ENCODE measurements at regions not wholly inside any gene's neighbourhood (a gene's known extent, or its start where the extent isn't known, plus 50 kb on each side); places are given as distances from the start of the nearest gene placed in this dataset.

DNA sequence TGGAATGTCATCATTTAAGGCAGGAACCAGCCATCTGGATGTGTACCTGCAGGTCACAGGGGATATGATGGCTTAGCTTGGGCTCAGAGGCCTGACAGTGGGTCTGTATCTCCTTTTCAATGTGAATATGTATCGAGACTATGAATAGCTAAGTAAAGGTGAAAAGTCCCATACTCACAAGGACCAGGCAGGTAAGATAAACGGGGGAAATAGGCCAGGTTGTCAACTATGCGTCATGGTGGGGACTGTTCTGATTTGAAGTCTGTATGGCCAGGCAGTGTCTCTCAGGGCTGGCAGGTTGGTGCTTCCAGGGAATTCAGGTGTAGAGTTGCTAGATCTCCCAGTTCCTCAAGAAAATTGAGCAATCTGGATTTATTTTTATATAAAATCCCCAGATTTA is 987.9 kb upstream of the WWC1 start:
- Histone ChIP-seq H3K9me3 (ENCODE audit: low read length) (no peaks in the 10 kb centered on the region), H3K9me2 (ENCODE audit: low read depth, low read length) (no peaks in the 10 kb centered on the region), H3K27ac (ENCODE audit: low read depth, low read length, poor library complexity, severe bottlenecking) (no peak overlapping the region), H3K27me3 (ENCODE audit: insufficient read depth, low read length) (no peaks in the 10 kb centered on the region), H3K9ac (ENCODE audit: low read length) (no peak overlapping the region), H3K4me1 (ENCODE audit: insufficient read depth, low read length, severe bottlenecking) (no peaks in the 10 kb centered on the region), H3K4me2 (ENCODE audit: low read length) (no peak overlapping the region), H3F3A (ENCODE audit: insufficient read depth, low read length) (no peaks in the 10 kb centered on the region), H4K20me1 (ENCODE audit: insufficient read depth, low read length) (no peaks in the 10 kb centered on the region), H3K79me2 (ENCODE audit: insufficient read depth, low read length) (no peaks in the 10 kb centered on the region), H2AFZ (ENCODE audit: low read length) (no peak overlapping the region), H3K4me3 (ENCODE audit: low read depth, low read length, poor library complexity, severe bottlenecking) (no peak overlapping the region), H3K36me3 (ENCODE audit: insufficient read depth, low read length) (no peaks in the 10 kb centered on the region)
- TF ChIP-seq EZH2 (IDR thresholded peaks at IDR 0.05; ENCODE audit: borderline replicate concordance, low read length): no peak
- TF ChIP-seq, protein P1, sequence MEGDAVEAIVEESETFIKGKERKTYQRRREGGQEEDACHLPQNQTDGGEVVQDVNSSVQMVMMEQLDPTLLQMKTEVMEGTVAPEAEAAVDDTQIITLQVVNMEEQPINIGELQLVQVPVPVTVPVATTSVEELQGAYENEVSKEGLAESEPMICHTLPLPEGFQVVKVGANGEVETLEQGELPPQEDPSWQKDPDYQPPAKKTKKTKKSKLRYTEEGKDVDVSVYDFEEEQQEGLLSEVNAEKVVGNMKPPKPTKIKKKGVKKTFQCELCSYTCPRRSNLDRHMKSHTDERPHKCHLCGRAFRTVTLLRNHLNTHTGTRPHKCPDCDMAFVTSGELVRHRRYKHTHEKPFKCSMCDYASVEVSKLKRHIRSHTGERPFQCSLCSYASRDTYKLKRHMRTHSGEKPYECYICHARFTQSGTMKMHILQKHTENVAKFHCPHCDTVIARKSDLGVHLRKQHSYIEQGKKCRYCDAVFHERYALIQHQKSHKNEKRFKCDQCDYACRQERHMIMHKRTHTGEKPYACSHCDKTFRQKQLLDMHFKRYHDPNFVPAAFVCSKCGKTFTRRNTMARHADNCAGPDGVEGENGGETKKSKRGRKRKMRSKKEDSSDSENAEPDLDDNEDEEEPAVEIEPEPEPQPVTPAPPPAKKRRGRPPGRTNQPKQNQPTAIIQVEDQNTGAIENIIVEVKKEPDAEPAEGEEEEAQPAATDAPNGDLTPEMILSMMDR (IDR thresholded peaks at IDR 0.05; ENCODE audit: low read length): no peak

DNA sequence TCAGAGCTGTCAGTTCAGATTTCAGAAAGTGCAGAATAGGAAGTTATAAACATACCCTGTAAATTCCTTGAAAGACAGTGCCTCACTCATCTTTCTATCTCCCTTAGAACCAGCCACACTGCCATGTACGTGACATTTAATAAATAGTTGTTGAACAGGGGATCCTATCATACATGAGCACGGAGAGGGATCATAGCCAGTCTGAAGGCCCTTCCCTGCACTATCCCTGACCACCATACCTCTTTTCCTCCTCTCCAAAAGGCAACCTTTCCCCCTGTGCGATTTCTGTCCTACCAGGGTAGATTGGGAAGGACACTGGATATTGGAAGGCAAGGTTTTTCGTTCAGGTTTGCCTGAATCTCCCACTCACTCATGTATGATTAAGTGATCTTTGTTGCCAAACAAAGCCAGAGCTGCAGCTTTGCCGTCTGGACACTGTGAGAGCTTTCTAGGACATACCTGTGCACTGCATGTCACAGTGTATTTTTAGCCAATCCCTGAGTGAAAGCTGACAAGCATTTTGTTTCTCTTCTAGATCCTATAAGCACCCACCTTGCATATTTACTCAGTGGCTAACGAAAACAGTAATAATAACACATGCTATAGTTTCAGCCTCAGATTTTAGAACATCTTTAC is 986.5 kb upstream of the WWC1 start:
- H3K9me2 ChIP-seq (ENCODE audit: low read depth, low read length): no peaks in the 10 kb centered on the region
- H3K27ac ChIP-seq (ENCODE audit: low read depth, low read length, poor library complexity, severe bottlenecking): no peak overlapping the region
- TF ChIP-seq EZH2 (IDR thresholded peaks at IDR 0.05; ENCODE audit: borderline replicate concordance, low read length): no peak
- TF ChIP-seq, protein P1 (IDR thresholded peaks at IDR 0.05; ENCODE audit: low read length): no peak
- H3K4me1 ChIP-seq (ENCODE audit: insufficient read depth, low read length, severe bottlenecking): no peaks in the 10 kb centered on the region
- no peaks in the 10 kb centered on the region for H3K79me2 ChIP-seq (ENCODE audit: insufficient read depth, low read length)
- no peak overlapping the region for H3K9ac ChIP-seq (ENCODE audit: low read length)
- no peak overlapping the region for H3K4me3 ChIP-seq (ENCODE audit: low read depth, low read length, poor library complexity, severe bottlenecking)
- no peaks in the 10 kb centered on the region for H3K9me3 ChIP-seq (ENCODE audit: low read length)
- no peaks in the 10 kb centered on the region for H4K20me1 ChIP-seq (ENCODE audit: insufficient read depth, low read length)
- no peaks in the 10 kb centered on the region for H3K36me3 ChIP-seq (ENCODE audit: insufficient read depth, low read length)
- no peaks in the 10 kb centered on the region for H3F3A ChIP-seq (ENCODE audit: insufficient read depth, low read length)
- no peak overlapping the region for H3K4me2 ChIP-seq (ENCODE audit: low read length)
- H2AFZ ChIP-seq (ENCODE audit: low read length): no peak overlapping the region
- H3K27me3 ChIP-seq (ENCODE audit: insufficient read depth, low read length): no peaks in the 10 kb centered on the region

DNA sequence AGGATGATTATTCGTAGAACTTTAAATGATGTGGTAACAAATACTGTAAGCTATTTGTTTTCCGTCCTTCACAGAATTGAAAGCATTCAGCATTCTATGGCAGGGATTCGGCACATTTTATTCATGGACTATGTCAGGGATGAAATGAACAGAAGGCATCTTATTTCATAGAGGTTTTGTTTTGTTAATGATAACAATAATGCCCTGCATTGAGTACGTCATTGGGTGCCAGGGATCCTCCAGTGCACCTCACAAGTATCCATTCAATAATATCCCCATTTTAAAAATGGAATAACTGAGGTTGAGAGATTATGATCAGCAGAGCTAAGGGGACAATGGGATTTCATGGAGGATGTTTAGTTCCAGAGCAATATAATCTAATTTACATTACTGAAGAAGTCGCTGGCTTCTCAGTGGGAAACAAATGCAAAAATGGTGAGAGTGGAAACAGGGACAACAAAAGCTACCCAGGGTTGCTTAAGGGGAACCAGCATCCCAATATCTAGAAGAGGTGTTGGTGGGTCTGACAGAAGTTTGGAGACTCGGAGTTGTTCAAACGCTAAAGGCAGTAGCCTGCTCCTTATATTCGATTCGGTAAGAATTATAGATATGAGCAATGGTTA is 985.7 kb upstream of the WWC1 start:
- TF ChIP-seq, protein P1 (IDR thresholded peaks at IDR 0.05; ENCODE audit: low read length): no peak
- no peak for TF ChIP-seq EZH2 (IDR thresholded peaks at IDR 0.05; ENCODE audit: borderline replicate concordance, low read length)
- no peaks in the 10 kb centered on the region for H3F3A ChIP-seq (ENCODE audit: insufficient read depth, low read length)
- no peak overlapping the region for H3K4me2 ChIP-seq (ENCODE audit: low read length)
- no peaks in the 10 kb centered on the region for H3K36me3 ChIP-seq (ENCODE audit: insufficient read depth, low read length)
- H3K9me3 ChIP-seq (ENCODE audit: low read length): no peaks in the 10 kb centered on the region
- no peak overlapping the region for H2AFZ ChIP-seq (ENCODE audit: low read length)
- no peaks in the 10 kb centered on the region for H3K4me1 ChIP-seq (ENCODE audit: insufficient read depth, low read length, severe bottlenecking)
- no peaks in the 10 kb centered on the region for H4K20me1 ChIP-seq (ENCODE audit: insufficient read depth, low read length)
- no peaks in the 10 kb centered on the region for H3K79me2 ChIP-seq (ENCODE audit: insufficient read depth, low read length)
- no peak overlapping the region for H3K4me3 ChIP-seq (ENCODE audit: low read depth, low read length, poor library complexity, severe bottlenecking)
- no peaks in the 10 kb centered on the region for H3K27me3 ChIP-seq (ENCODE audit: insufficient read depth, low read length)
- no peak overlapping the region for H3K9ac ChIP-seq (ENCODE audit: low read length)
- H3K9me2 ChIP-seq (ENCODE audit: low read depth, low read length): no peaks in the 10 kb centered on the region
- H3K27ac ChIP-seq (ENCODE audit: low read depth, low read length, poor library complexity, severe bottlenecking): no peak overlapping the region
